ENCODE measurements at regions not wholly inside any gene's neighbourhood (a gene's known extent, or its start where the extent isn't known, plus 50 kb on each side); places are given as distances from the start of the nearest gene placed in this dataset.

DNA sequence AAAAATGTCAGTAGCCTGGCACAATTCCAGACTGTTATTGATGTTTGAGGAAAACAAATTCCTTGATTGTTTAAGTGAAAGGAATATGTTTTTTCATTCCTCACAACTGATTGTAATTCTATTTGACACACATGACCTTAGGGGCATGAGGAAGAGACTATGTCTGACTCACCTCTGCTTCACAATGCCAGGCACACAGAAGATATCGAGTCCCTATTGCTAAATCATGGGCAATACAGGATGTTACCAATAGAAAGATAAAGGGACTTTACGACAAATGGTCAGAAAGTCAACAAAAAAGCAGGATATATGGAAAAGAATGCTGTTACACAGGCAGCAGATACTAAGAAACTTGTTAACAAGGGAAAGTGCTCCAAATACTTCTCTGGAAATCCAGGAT, 1903.5 kb downstream of the EFNA5 start:
- H3K4me3 Mint-ChIP-seq (ENCODE audit: unreplicated experiment): no peak overlapping the region
- no peaks in the 10 kb centered on the region for H3K27me3 Mint-ChIP-seq (ENCODE audit: insufficient read depth, unreplicated experiment)
- TF ChIP-seq, protein P1, sequence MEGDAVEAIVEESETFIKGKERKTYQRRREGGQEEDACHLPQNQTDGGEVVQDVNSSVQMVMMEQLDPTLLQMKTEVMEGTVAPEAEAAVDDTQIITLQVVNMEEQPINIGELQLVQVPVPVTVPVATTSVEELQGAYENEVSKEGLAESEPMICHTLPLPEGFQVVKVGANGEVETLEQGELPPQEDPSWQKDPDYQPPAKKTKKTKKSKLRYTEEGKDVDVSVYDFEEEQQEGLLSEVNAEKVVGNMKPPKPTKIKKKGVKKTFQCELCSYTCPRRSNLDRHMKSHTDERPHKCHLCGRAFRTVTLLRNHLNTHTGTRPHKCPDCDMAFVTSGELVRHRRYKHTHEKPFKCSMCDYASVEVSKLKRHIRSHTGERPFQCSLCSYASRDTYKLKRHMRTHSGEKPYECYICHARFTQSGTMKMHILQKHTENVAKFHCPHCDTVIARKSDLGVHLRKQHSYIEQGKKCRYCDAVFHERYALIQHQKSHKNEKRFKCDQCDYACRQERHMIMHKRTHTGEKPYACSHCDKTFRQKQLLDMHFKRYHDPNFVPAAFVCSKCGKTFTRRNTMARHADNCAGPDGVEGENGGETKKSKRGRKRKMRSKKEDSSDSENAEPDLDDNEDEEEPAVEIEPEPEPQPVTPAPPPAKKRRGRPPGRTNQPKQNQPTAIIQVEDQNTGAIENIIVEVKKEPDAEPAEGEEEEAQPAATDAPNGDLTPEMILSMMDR (IDR thresholded peaks at IDR 0.05; ENCODE audit: unreplicated experiment): no peak
- CTCF ChIA-PET: no interaction called here
- no peaks in the 10 kb centered on the region for H3K4me1 Mint-ChIP-seq (ENCODE audit: insufficient read depth, unreplicated experiment)
- no peak overlapping the region for H3K27ac Mint-ChIP-seq (ENCODE audit: low read depth, unreplicated experiment)
- POLR2A ChIA-PET: no interaction called here
- peak; percentile 6 for DNase-seq (ENCODE audit: unreplicated experiment)
- intact Hi-C loops (cut with micrococcal nuclease): no loop called here
- no TSS peak for BruUV-seq (replicated peaks)
- peaks cover 31% of the 10 kb centered on the region for H3K9me3 Mint-ChIP-seq (ENCODE audit: unreplicated experiment)
- H3K36me3 Mint-ChIP-seq (ENCODE audit: insufficient read depth, unreplicated experiment): no peaks in the 10 kb centered on the region

DNA sequence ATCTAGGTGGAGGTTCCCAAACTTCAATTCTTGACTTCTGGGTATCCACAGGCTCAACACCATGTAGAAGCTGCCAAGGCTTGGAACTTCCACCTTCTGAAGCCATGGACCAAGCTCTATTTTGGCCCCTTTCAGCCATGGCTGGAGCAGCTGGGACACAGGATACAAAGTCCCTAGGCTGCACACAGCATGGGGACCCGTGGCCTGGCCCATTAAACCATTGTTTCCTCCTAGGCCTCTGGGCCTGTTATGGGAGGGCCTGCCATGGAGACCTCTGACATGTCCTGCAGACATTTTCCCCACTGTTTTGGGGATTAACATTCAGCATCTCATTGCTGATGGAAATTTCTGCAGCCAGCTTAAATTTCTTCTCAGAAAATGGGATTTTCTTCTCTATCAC, 1908.0 kb downstream of the EFNA5 start:
- BruUV-seq (replicated peaks): no TSS peak

DNA sequence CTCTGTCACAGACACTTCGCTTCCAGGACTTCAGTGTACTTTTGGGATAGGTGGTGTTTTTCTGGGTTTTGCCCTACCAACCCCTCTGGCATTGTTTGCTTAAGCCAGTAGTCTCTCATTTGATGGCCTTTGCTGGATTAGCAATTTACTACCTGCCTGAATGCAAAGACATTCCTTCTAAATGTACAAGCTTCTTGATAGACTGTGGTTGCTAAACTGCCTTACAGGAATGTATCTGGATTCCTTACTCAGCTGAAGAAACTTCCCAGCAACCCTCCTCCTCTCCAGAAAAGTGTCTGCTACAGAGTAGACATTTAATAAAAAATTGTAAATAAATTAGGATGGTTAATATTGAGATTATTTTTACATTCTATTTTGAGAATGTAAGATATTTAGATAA, 1916.7 kb downstream of the EFNA5 start:
- Mint-ChIP-seq H3K4me1 (ENCODE audit: insufficient read depth, unreplicated experiment) (no peaks in the 10 kb centered on the region), H3K4me3 (ENCODE audit: unreplicated experiment) (no peak overlapping the region), H3K27me3 (ENCODE audit: insufficient read depth, unreplicated experiment) (no peaks in the 10 kb centered on the region), H3K36me3 (ENCODE audit: insufficient read depth, unreplicated experiment) (no peaks in the 10 kb centered on the region), H3K27ac (ENCODE audit: low read depth, unreplicated experiment) (no peak overlapping the region), H3K9me3 (ENCODE audit: unreplicated experiment) (peaks cover 7% of the 10 kb centered on the region)
- intact Hi-C loops (cut with micrococcal nuclease): no loop called here
- TF ChIP-seq, protein P1 (IDR thresholded peaks at IDR 0.05; ENCODE audit: unreplicated experiment): no peak
- BruUV-seq (replicated peaks): no TSS peak
- DNase-seq (ENCODE audit: unreplicated experiment): no peak
- ChIA-PET POLR2A (interaction anchor here (1.0 kb wide), 1 partner anchor 21 kb away, joined by 3 read pairs; no protein-coding TSS in a partner anchor), CTCF (no interaction called here)

More for the DNA sequence above, 1908.0 kb downstream of the EFNA5 start:
- intact Hi-C loops (cut with micrococcal nuclease): no loop called here
- H3K36me3 Mint-ChIP-seq (ENCODE audit: insufficient read depth, unreplicated experiment): no peaks in the 10 kb centered on the region
- TF ChIP-seq, protein P1 (IDR thresholded peaks at IDR 0.05; ENCODE audit: unreplicated experiment): no peak
- H3K9me3 Mint-ChIP-seq (ENCODE audit: unreplicated experiment): peaks cover 42% of the 10 kb centered on the region
- no peak for DNase-seq (ENCODE audit: unreplicated experiment)
- POLR2A ChIA-PET: no interaction called here
- no peaks in the 10 kb centered on the region for H3K4me1 Mint-ChIP-seq (ENCODE audit: insufficient read depth, unreplicated experiment)
- H3K27me3 Mint-ChIP-seq (ENCODE audit: insufficient read depth, unreplicated experiment): no peaks in the 10 kb centered on the region
- H3K4me3 Mint-ChIP-seq (ENCODE audit: unreplicated experiment): no peak overlapping the region
- CTCF ChIA-PET: no interaction called here
- H3K27ac Mint-ChIP-seq (ENCODE audit: low read depth, unreplicated experiment): no peak overlapping the region

DNA sequence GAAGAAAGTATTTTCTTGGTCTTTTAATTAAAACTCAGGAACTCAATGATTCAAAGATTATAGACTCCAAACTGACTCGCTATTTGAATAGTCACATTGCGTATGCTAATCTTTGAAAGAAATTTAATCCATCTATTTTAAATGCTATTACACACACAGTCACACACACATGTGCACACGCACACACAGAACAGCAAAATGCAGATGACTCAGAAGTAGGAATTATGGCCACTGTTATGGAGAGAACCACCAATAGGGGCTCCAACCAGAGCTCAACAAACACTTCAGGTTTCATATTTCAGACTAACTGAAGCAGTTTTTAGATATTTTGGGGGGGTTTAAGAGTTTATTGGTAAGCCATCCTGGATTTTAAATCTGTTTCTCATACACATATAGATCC, 1917.9 kb downstream of the EFNA5 start:
- no peak overlapping the region for H3K4me3 Mint-ChIP-seq (ENCODE audit: unreplicated experiment)
- ChIA-PET CTCF (no interaction called here), POLR2A (no interaction called here)
- peak; percentile 4 for DNase-seq (ENCODE audit: unreplicated experiment)
- H3K27me3 Mint-ChIP-seq (ENCODE audit: insufficient read depth, unreplicated experiment): no peaks in the 10 kb centered on the region
- no TSS peak for BruUV-seq (replicated peaks)
- no peaks in the 10 kb centered on the region for H3K4me1 Mint-ChIP-seq (ENCODE audit: insufficient read depth, unreplicated experiment)
- TF ChIP-seq, protein P1 (IDR thresholded peaks at IDR 0.05; ENCODE audit: unreplicated experiment): no peak
- intact Hi-C loops (cut with micrococcal nuclease): no loop called here
- peaks cover 1% of the 10 kb centered on the region for H3K9me3 Mint-ChIP-seq (ENCODE audit: unreplicated experiment)
- no peak overlapping the region for H3K27ac Mint-ChIP-seq (ENCODE audit: low read depth, unreplicated experiment)
- H3K36me3 Mint-ChIP-seq (ENCODE audit: insufficient read depth, unreplicated experiment): no peaks in the 10 kb centered on the region

Measured in MCF 10A (cell line).